ENCODE measurements at regions not wholly inside any gene's neighbourhood (a gene's known extent, or its start where the extent isn't known, plus 50 kb on each side); places are given as distances from the start of the nearest gene placed in this dataset.
"Not testable (repeated sequence)": the region's sequence is repeated elsewhere in the genome, so short reads cannot be mapped to it uniquely, and the experiment has no call there.

GRCh38 chr6:1210631-1211030, 101.3 kb upstream of the FOXQ1 start:
- H3K9me3 ChIP-seq (ENCODE audit: control insufficient read depth, insufficient read depth, low read length); H3K27me3 ChIP-seq (ENCODE audit: control insufficient read depth, insufficient read depth, low read length); H3K36me3 ChIP-seq (ENCODE audit: control insufficient read depth, insufficient read depth, low read length); H3K27ac ChIP-seq (ENCODE audit: low read depth, low read length); DNase-seq (ENCODE audit: low read depth in 4 of 6, low spot score in 6 of 6); H3K4me3 ChIP-seq (ENCODE audit: low read depth, low read length); H3K4me1 ChIP-seq (ENCODE audit: control insufficient read depth, insufficient read depth, low read length): not testable (repeated sequence)
- WGBS (ENCODE audit: insufficient coverage): no CpG with 5 or more reads among the region's 1 CpG

GRCh38 chr6:1208876-1209275, 103.0 kb upstream of the FOXQ1 start:
- Histone ChIP-seq H3K36me3 (ENCODE audit: control insufficient read depth, insufficient read depth, low read length) (no peaks in the 10 kb centered on the region), H3K4me1 (ENCODE audit: control insufficient read depth, insufficient read depth, low read length) (no peaks in the 10 kb centered on the region), H3K27ac (ENCODE audit: low read depth, low read length) (no peak overlapping the region), H3K9me3 (ENCODE audit: control insufficient read depth, insufficient read depth, low read length) (no peaks in the 10 kb centered on the region), H3K27me3 (ENCODE audit: control insufficient read depth, insufficient read depth, low read length) (no peaks in the 10 kb centered on the region), H3K4me3 (ENCODE audit: low read depth, low read length) (no peak overlapping the region)
- DNase-seq (ENCODE audit: low read depth in 4 of 6, low spot score in 6 of 6): no peak
- no CpG with 5 or more reads among the region's 2 CpGs for WGBS (ENCODE audit: insufficient coverage)

GRCh38 chr6:1203546-1203945, 108.4 kb upstream of the FOXQ1 start:
- H3K4me3 ChIP-seq (ENCODE audit: low read depth, low read length): no peak overlapping the region
- no peaks in the 10 kb centered on the region for H3K27me3 ChIP-seq (ENCODE audit: control insufficient read depth, insufficient read depth, low read length)
- H3K4me1 ChIP-seq (ENCODE audit: control insufficient read depth, insufficient read depth, low read length): no peaks in the 10 kb centered on the region
- H3K27ac ChIP-seq (ENCODE audit: low read depth, low read length): no peak overlapping the region
- no peaks in the 10 kb centered on the region for H3K36me3 ChIP-seq (ENCODE audit: control insufficient read depth, insufficient read depth, low read length)
- peak in 1 of 6 donors; percentile 35 for DNase-seq (ENCODE audit: low read depth in 4 of 6, low spot score in 6 of 6)
- H3K9me3 ChIP-seq (ENCODE audit: control insufficient read depth, insufficient read depth, low read length): no peaks in the 10 kb centered on the region
- 68% methylated on average over 5 of the region's 5 CpGs for WGBS (ENCODE audit: insufficient coverage)

DNA sequence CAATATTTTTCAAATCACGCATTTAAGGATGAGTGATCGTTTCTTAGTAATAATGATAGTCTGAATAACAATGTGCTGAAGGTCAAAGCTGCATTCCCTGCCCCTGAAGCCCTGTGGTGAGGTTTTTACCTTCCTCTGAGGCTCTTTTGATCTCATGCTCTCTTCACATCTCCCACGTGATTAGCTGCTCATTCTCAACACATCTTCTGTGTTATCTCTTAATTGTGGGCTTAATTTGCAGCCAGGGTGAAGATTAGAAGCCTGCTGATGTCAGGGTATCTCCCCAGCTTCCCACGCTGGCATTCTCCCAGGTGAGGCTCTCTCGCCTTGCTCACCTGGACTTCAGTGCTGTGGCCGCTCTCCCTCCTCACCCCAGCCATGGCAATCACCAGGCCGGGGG, 109.7 kb upstream of the FOXQ1 start:
- no peak overlapping the region for H3K27ac ChIP-seq (ENCODE audit: low read depth, low read length)
- 76% methylated on average over 4 of the region's 7 CpGs for WGBS (ENCODE audit: insufficient coverage)
- H3K9me3 ChIP-seq (ENCODE audit: control insufficient read depth, insufficient read depth, low read length): no peaks in the 10 kb centered on the region
- no peak for DNase-seq (ENCODE audit: low read depth in 4 of 6, low spot score in 6 of 6)
- H3K27me3 ChIP-seq (ENCODE audit: control insufficient read depth, insufficient read depth, low read length): no peaks in the 10 kb centered on the region
- no peak overlapping the region for H3K4me3 ChIP-seq (ENCODE audit: low read depth, low read length)
- H3K4me1 ChIP-seq (ENCODE audit: control insufficient read depth, insufficient read depth, low read length): no peaks in the 10 kb centered on the region
- no peaks in the 10 kb centered on the region for H3K36me3 ChIP-seq (ENCODE audit: control insufficient read depth, insufficient read depth, low read length)

DNA sequence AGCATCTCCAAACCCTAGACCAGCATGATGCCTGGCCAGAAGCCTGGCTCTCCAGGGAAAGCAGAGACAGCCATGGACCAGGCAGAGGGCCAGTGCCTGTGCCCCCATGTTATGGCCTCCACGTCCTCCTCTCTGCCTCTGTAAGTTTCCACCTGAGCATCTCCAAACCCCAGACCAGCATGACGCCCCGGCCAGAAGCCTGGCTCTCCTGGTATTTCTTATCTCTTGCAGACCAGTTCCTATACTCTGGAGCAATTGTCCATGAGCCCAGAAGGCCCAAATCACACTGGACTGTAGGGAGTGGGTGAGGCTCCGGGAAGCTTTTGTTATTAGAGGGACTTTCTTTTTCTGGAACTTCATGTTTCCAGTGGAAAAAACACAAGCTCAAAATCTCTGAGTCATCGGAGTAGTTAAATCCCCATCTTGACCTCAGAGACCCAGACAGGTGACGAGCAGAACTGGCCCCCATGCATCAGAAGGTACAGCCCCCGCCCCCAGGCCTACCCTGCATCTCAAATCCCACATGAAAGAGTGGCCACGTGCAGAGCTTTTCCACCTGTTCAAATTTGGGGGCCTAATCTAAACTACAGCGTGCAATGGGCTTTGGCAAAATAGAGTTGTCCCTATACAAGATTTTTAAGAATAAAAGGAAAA, 110.2 kb upstream of the FOXQ1 start:
- Histone ChIP-seq H3K4me3 (ENCODE audit: low read depth, low read length) (no peak overlapping the region), H3K36me3 (ENCODE audit: control insufficient read depth, insufficient read depth, low read length) (no peaks in the 10 kb centered on the region), H3K9me3 (ENCODE audit: control insufficient read depth, insufficient read depth, low read length) (no peaks in the 10 kb centered on the region), H3K27ac (ENCODE audit: low read depth, low read length) (no peak overlapping the region), H3K27me3 (ENCODE audit: control insufficient read depth, insufficient read depth, low read length) (no peaks in the 10 kb centered on the region), H3K4me1 (ENCODE audit: control insufficient read depth, insufficient read depth, low read length) (no peaks in the 10 kb centered on the region)
- no peak for DNase-seq (ENCODE audit: low read depth in 4 of 6, low spot score in 6 of 6)
- WGBS (ENCODE audit: insufficient coverage): 87% methylated on average over 3 of the region's 9 CpGs

DNA sequence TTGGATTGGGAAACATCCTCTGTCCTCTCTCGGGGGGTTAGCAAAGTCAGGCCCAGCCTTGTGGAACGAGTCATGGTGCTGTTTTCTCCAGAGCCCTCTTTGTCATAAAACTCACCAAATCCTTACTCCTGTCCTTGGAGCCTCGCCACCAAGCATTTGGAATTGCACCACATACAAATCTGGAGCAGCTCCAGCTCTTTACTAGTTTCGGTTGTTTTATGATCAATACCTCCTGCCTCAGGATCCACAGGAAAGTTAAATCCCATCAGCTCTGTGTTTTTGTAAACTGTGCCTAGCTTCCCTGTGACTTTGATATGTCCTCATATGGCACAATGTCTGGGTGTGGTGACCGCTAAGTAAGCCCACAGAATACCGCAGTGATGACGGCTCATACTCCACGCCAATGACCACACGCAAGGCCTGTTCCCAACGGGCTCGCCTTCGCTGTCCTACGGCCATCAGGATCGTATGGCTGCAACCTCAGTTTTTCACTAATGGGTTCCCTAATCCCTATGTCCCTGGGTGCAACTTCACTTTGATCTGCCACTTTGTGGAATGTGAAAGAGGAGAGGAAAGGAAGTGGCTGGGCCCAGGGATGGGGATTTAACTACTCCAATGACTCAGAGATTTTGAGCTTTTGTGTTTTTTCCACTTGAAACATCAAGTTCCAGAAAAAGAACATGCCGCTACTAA, 111.3 kb upstream of the FOXQ1 start:
- H3K27ac ChIP-seq (ENCODE audit: low read depth, low read length): no peak overlapping the region
- no peaks in the 10 kb centered on the region for H3K36me3 ChIP-seq (ENCODE audit: control insufficient read depth, insufficient read depth, low read length)
- H3K4me3 ChIP-seq (ENCODE audit: low read depth, low read length): no peak overlapping the region
- no peaks in the 10 kb centered on the region for H3K27me3 ChIP-seq (ENCODE audit: control insufficient read depth, insufficient read depth, low read length)
- 91% methylated on average over 13 of the region's 15 CpGs for WGBS (ENCODE audit: insufficient coverage)
- H3K4me1 ChIP-seq (ENCODE audit: control insufficient read depth, insufficient read depth, low read length): no peaks in the 10 kb centered on the region
- H3K9me3 ChIP-seq (ENCODE audit: control insufficient read depth, insufficient read depth, low read length): no peaks in the 10 kb centered on the region
- DNase-seq (ENCODE audit: low read depth in 4 of 6, low spot score in 6 of 6): no peak

GRCh38 chr6:1200081-1200408, 111.9 kb upstream of the FOXQ1 start:
- Histone ChIP-seq H3K4me1 (ENCODE audit: control insufficient read depth, insufficient read depth, low read length) (no peaks in the 10 kb centered on the region), H3K27ac (ENCODE audit: low read depth, low read length) (no peak overlapping the region), H3K9me3 (ENCODE audit: control insufficient read depth, insufficient read depth, low read length) (no peaks in the 10 kb centered on the region), H3K27me3 (ENCODE audit: control insufficient read depth, insufficient read depth, low read length) (no peaks in the 10 kb centered on the region), H3K36me3 (ENCODE audit: control insufficient read depth, insufficient read depth, low read length) (no peaks in the 10 kb centered on the region), H3K4me3 (ENCODE audit: low read depth, low read length) (no peak overlapping the region)
- no peak for DNase-seq (ENCODE audit: low read depth in 4 of 6, low spot score in 6 of 6)
- WGBS (ENCODE audit: insufficient coverage): 100% methylated on average over 1 of the region's 2 CpGs

GRCh38 chr6:1197309-1197708, 114.6 kb upstream of the FOXQ1 start:
- Histone ChIP-seq H3K4me1 (ENCODE audit: control insufficient read depth, insufficient read depth, low read length) (no peaks in the 10 kb centered on the region), H3K36me3 (ENCODE audit: control insufficient read depth, insufficient read depth, low read length) (no peaks in the 10 kb centered on the region), H3K4me3 (ENCODE audit: low read depth, low read length) (no peak overlapping the region), H3K27me3 (ENCODE audit: control insufficient read depth, insufficient read depth, low read length) (no peaks in the 10 kb centered on the region), H3K9me3 (ENCODE audit: control insufficient read depth, insufficient read depth, low read length) (no peaks in the 10 kb centered on the region), H3K27ac (ENCODE audit: low read depth, low read length) (no peak overlapping the region)
- 30% methylated on average over 1 of the region's 3 CpGs for WGBS (ENCODE audit: insufficient coverage)
- DNase-seq (ENCODE audit: low read depth in 4 of 6, low spot score in 6 of 6): no peak

- Histone ChIP-seq H3K9me3 (ENCODE audit: control insufficient read depth, insufficient read depth, low read length) (no peaks in the 10 kb centered on the region), H3K4me3 (ENCODE audit: low read depth, low read length) (no peak overlapping the region), H3K36me3 (ENCODE audit: control insufficient read depth, insufficient read depth, low read length) (no peaks in the 10 kb centered on the region), H3K27ac (ENCODE audit: low read depth, low read length) (no peak overlapping the region), H3K27me3 (ENCODE audit: control insufficient read depth, insufficient read depth, low read length) (no peaks in the 10 kb centered on the region), H3K4me1 (ENCODE audit: control insufficient read depth, insufficient read depth, low read length) (no peaks in the 10 kb centered on the region)
- WGBS (ENCODE audit: insufficient coverage): 96% methylated on average over 5 of the region's 11 CpGs
- DNase-seq (ENCODE audit: low read depth in 4 of 6, low spot score in 6 of 6): no peak
Measured at GRCh38 chr6:1191141-1191630, 120.7 kb upstream of the FOXQ1 start.

GRCh38 chr6:1190366-1190765, 121.5 kb upstream of the FOXQ1 start:
- DNase-seq (ENCODE audit: low read depth in 4 of 6, low spot score in 6 of 6): peak in 1 of 6 donors; percentile 15
- no peaks in the 10 kb centered on the region for H3K36me3 ChIP-seq (ENCODE audit: control insufficient read depth, insufficient read depth, low read length)
- no peaks in the 10 kb centered on the region for H3K9me3 ChIP-seq (ENCODE audit: control insufficient read depth, insufficient read depth, low read length)
- no peak overlapping the region for H3K27ac ChIP-seq (ENCODE audit: low read depth, low read length)
- no peaks in the 10 kb centered on the region for H3K27me3 ChIP-seq (ENCODE audit: control insufficient read depth, insufficient read depth, low read length)
- H3K4me3 ChIP-seq (ENCODE audit: low read depth, low read length): no peak overlapping the region
- WGBS (ENCODE audit: insufficient coverage): 44% methylated on average over 5 of the region's 5 CpGs
- H3K4me1 ChIP-seq (ENCODE audit: control insufficient read depth, insufficient read depth, low read length): no peaks in the 10 kb centered on the region

Data from spinal cord (tissue), 9 donors.